Amniotic epithelial cell (primary cell): ENCODE measurements at regions not wholly inside any gene's neighbourhood (a gene's known extent, or its start where the extent isn't known, plus 50 kb on each side); places are given as distances from the start of the nearest gene placed in this dataset.

Experiments used
- DNase-seq: peaks from one replicate; pipeline ENCODE4 v3.0.0-alpha.2; 2010; ENCODE audit warnings: low read depth

- DNase-seq, result no peak
Observed at GRCh38 chr2:147068071-147068470, 776.8 kb upstream of the ACVR2A start.

- no peak for DNase-seq
Observed at GRCh38 chr2:147067136-147067535, 777.7 kb upstream of the ACVR2A start.

- no peak for DNase-seq
Observed at GRCh38 chr2:147062073-147062472, 782.8 kb upstream of the ACVR2A start.

- no peak for DNase-seq
Observed at GRCh38 chr2:147061269-147061668, 783.6 kb upstream of the ACVR2A start.

GRCh38 chr2:147057892-147058490 is 786.8 kb upstream of the ACVR2A start:
- DNase-seq, result no peak

- no peak for DNase-seq
Observed at GRCh38 chr2:147051814-147052213, 793.0 kb upstream of the ACVR2A start.

- DNase-seq, result peak; percentile 36
Observed at GRCh38 chr2:147051248-147051647, 793.6 kb upstream of the ACVR2A start.

- DNase-seq, result no peak
Observed at GRCh38 chr2:147049957-147050356, 794.9 kb upstream of the ACVR2A start.

GRCh38 chr2:147046473-147046872 is 798.4 kb upstream of the ACVR2A start:
- no peak for DNase-seq

- peak; percentile 55 for DNase-seq
Observed at GRCh38 chr2:147045113-147045512, 799.7 kb upstream of the ACVR2A start.

GRCh38 chr2:147041121-147041494 is 803.7 kb upstream of the ACVR2A start:
- DNase-seq, result no peak

GRCh38 chr2:147040298-147041120 is 804.3 kb upstream of the ACVR2A start:
- DNase-seq, result no peak

- no peak for DNase-seq
Observed at GRCh38 chr2:147037048-147037447, 807.8 kb upstream of the ACVR2A start.

- DNase-seq, result peak; percentile 66
Observed at GRCh38 chr2:147033044-147033443, 811.8 kb upstream of the ACVR2A start.

GRCh38 chr2:147031897-147032296 is 812.9 kb upstream of the ACVR2A start:
- DNase-seq, result peak; percentile 91

- DNase-seq, result peak; percentile 77
Observed at GRCh38 chr2:147030966-147031720, 813.7 kb upstream of the ACVR2A start.

GRCh38 chr2:147027436-147027835 is 817.4 kb upstream of the ACVR2A start:
- DNase-seq, result peak; percentile 10

- peak; percentile 100 for DNase-seq
Observed at GRCh38 chr2:147026664-147027295, 818.0 kb upstream of the ACVR2A start.

- DNase-seq, result peak; percentile 79
Observed at GRCh38 chr2:147025646-147026585, 818.9 kb upstream of the ACVR2A start.

GRCh38 chr2:147019311-147019710 is 825.5 kb upstream of the ACVR2A start:
- peak; percentile 78 for DNase-seq

GRCh38 chr2:147017951-147018645 is 826.7 kb upstream of the ACVR2A start:
- DNase-seq, result peak; percentile 92
